Epithelial cell of proximal tubule (primary cell): ENCODE measurements at regions not wholly inside any gene's neighbourhood (a gene's known extent, or its start where the extent isn't known, plus 50 kb on each side); places are given as distances from the start of the nearest gene placed in this dataset.

Source experiments
- DNase-seq: peaks from one replicate; pipeline ENCODE4 v3.0.0-alpha.2; 2011; ENCODE audit warnings: low read depth
- H3K4me3 ChIP-seq: 2 replicates; pipeline ENCODE4 v1.5.1; 2011; ENCODE audit warnings: low read depth, mild to moderate bottlenecking, low read length
- TF ChIP-seq, protein P1 (sequence below): conservative IDR thresholded peaks from 2 replicates; pipeline ENCODE4 v1.5.1; 2012; ENCODE audit warnings: low read depth, mild to moderate bottlenecking, low read length

DNA sequence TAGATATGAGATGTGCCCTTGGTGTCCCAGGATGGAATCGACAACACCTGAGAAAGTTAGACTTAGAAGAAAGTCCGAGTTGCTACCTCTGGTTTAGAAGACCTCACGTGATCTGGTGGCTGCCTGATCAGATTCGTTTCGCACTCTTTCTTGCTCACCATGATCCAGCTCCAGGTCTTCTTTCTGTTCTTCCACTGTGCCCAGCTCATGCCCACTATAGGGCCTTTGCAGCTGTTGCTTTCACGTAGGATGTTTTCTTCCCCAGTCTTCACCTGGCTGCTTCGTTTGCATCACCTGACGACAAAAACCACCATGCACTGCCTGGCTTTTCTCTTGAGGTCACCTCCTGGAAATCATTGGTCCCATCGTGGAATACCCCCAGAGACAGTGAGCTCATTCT, 311.1 kb downstream of the PRDM2 start:
- H3K4me3 ChIP-seq: no peak overlapping the region
- DNase-seq: no peak
- TF ChIP-seq, protein P1, sequence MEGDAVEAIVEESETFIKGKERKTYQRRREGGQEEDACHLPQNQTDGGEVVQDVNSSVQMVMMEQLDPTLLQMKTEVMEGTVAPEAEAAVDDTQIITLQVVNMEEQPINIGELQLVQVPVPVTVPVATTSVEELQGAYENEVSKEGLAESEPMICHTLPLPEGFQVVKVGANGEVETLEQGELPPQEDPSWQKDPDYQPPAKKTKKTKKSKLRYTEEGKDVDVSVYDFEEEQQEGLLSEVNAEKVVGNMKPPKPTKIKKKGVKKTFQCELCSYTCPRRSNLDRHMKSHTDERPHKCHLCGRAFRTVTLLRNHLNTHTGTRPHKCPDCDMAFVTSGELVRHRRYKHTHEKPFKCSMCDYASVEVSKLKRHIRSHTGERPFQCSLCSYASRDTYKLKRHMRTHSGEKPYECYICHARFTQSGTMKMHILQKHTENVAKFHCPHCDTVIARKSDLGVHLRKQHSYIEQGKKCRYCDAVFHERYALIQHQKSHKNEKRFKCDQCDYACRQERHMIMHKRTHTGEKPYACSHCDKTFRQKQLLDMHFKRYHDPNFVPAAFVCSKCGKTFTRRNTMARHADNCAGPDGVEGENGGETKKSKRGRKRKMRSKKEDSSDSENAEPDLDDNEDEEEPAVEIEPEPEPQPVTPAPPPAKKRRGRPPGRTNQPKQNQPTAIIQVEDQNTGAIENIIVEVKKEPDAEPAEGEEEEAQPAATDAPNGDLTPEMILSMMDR: no peak

DNA sequence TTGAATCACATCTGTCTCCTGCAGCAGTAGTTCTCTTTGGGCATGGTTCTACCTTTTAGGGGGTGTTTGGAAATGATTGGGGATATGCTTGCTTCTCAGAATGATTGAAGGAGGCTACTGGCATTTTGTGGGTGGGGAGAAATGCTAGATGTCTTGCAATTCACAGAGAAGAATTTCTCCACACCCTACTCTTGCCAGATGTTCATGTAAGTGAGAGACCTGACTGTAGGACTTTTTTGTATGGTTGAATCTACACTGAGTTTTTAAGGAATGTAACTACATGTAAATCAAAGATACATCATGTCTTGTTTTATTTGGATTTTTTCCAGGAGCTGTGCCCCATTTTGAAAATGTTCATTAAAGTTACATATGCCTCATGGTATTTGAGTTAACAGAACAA, 311.9 kb downstream of the PRDM2 start:
- TF ChIP-seq, protein P1: no peak
- no peak overlapping the region for H3K4me3 ChIP-seq
- DNase-seq: no peak

DNA sequence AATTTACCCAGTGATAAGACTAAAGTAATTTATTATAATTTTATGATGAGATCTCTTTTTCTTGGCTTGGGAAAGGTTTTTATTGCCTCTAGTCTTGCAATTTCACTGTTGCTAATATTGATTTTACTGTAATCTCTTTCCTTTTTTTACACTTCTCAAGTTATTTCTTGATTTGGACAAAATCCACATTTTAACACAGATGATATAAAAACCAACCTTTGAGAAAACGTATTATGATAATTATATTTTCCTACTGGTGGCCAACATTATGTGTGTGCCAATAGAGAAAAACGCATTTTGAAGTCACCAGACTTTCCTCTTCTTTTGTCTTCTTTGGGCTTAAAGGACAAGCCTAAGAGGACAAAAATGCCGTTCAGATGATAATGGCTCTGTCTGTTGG, 314.9 kb downstream of the PRDM2 start:
- DNase-seq: no peak
- H3K4me3 ChIP-seq: no peak overlapping the region
- TF ChIP-seq, protein P1: no peak

DNA sequence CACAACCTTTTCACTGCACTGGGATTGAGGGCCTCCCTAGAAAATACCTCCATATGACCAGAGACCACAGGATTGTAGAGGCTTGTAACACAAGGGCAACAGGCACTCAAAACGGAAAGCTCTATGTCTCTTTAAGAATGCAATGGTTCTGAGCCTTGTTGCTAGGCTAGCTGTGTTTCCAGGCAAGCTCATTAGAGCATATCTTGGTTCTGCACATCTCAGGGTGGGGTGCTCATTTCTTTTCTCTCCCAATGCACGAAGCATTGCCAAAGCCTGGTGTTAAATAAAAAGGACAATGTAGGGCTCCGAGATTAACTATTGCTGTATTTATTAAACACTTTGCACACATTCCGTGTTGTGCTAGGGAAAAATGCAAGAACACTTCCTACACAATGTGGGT, 315.9 kb downstream of the PRDM2 start:
- DNase-seq: peak; percentile 36
- TF ChIP-seq, protein P1: no peak
- no peak overlapping the region for H3K4me3 ChIP-seq

DNA sequence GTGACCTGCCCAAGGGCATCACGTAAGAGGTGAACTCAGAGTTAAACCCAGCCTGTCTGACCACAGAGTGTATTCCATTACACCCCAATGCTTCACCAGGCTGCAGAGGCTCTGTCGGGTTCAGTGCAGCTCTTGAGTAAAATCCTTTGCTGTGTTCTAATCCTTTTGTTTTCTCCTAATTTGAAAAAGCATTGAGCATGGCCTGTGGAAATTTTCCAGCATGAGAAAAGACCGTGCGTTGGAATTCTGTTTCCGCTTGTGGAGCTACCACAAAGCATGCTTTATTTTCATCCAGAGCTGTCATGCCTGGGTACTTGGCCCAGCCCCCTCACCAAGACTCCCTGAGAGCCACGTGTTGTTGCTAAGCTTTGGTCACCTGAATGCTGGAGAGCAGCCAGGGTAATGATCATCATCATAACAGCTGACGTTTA, 317.6 kb downstream of the PRDM2 start:
- no peak overlapping the region for H3K4me3 ChIP-seq
- DNase-seq: peak; percentile 70
- TF ChIP-seq, protein P1: no peak

DNA sequence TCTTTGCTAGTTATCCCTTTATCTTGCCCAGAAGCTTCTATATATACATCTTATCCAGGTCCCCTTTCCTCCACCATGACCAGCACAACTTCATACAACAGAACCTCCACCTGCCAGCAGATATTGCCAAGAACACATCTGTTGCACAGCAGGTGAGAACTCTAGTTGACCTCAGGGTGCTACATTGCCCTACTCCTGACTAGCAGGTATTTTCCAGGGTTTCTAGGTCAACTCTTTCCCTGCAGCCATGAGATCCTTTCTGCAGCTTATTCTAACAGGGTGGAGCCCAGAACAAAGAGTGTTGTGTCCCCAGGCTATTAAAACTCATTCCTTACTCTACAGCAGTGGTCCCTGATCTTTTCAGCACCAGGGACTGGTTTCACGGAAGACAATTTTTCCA, 319.5 kb downstream of the PRDM2 start:
- TF ChIP-seq, protein P1: no peak
- H3K4me3 ChIP-seq: no peak overlapping the region
- DNase-seq: no peak

DNA sequence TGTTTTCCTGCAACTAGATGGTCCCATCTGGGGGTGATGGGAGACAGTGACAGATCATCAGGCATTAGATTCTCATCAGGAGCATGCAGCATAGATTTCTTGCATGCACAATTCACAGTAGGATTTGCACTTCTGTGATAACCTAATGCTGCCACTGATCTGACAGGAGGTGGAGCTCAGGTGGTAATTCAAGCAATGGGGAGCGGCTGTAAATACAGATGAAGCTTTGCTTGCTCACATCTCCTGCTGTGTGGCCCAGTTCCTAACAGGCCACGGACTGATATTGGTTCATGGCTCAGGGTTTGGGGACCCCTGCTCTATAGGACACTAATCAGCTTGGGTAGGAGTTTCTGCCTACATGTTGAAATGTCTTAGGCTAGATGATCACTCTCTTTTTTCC, 320.0 kb downstream of the PRDM2 start:
- DNase-seq: no peak

More for the DNA sequence above, 320.0 kb downstream of the PRDM2 start:
- H3K4me3 ChIP-seq: no peak overlapping the region
- TF ChIP-seq, protein P1: no peak
